Astrocyte of the spinal cord (primary cell): ENCODE measurements at regions not wholly inside any gene's neighbourhood (a gene's known extent, or its start where the extent isn't known, plus 50 kb on each side); places are given as distances from the start of the nearest gene placed in this dataset.
A peak's percentile ranks its signal among the peaks of the same experiment; 100 is the strongest.

Source experiments
- DNase-seq: peaks from one replicate; pipeline ENCODE4 v3.0.0; 2011; ENCODE audit warnings: low read depth, low spot score
- H3K4me3 ChIP-seq: 2 replicates; pipeline ENCODE4 v1.5.1; 2011; ENCODE audit warnings: low read depth, mild to moderate bottlenecking, low read length, moderate library complexity
- in situ Hi-C: cut with HindIII; loops from 2 replicates; pipeline ENCODE4 v1.10.0; 2017; ENCODE audit warnings: low sequenced_read_pairs
- TF ChIP-seq, protein P1 (sequence below): IDR thresholded peaks from 2 replicates; pipeline ENCODE4 v1.5.1; 2012; ENCODE audit warnings: low read depth, mild to moderate bottlenecking, low read length, inconsistent platforms

DNA sequence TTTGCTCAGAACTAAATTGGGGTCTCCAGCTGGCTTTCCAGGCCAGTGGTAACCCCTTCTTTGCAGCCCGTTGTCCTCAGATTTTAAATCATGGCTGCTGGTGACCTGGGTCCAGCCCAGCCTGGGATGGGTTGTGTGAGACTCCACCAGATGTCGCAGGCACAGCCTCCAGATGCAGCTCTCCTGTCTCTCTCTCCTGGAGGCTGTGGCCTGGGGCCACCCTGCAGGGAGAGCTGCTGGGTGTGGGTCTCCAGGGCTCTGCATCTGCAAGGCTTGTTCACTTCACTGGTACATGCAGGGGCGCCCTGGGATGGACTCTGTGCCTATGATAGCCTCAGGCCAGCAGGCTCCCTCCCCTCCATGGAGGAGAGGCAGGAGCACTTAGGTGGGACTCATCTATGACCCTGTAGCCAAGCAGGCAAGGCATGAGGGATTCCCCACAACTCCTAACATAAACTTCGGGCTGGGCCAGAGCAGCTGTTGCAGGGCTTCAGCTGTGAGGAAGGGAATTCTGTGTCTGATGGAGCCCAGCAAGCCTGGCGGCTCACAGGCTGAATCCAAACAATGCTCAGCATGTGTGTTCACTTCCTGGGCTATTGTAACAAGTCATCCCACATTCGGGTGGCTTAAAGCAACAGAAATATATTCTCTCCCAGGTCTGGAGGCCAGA, 94.7 kb upstream of the NXT1 start:
- H3K4me3 ChIP-seq, result no peak overlapping the region
- peak; percentile 67 for DNase-seq
- TF ChIP-seq, protein P1, sequence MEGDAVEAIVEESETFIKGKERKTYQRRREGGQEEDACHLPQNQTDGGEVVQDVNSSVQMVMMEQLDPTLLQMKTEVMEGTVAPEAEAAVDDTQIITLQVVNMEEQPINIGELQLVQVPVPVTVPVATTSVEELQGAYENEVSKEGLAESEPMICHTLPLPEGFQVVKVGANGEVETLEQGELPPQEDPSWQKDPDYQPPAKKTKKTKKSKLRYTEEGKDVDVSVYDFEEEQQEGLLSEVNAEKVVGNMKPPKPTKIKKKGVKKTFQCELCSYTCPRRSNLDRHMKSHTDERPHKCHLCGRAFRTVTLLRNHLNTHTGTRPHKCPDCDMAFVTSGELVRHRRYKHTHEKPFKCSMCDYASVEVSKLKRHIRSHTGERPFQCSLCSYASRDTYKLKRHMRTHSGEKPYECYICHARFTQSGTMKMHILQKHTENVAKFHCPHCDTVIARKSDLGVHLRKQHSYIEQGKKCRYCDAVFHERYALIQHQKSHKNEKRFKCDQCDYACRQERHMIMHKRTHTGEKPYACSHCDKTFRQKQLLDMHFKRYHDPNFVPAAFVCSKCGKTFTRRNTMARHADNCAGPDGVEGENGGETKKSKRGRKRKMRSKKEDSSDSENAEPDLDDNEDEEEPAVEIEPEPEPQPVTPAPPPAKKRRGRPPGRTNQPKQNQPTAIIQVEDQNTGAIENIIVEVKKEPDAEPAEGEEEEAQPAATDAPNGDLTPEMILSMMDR, result no peak
- in situ Hi-C loops, result no loop called here

DNA sequence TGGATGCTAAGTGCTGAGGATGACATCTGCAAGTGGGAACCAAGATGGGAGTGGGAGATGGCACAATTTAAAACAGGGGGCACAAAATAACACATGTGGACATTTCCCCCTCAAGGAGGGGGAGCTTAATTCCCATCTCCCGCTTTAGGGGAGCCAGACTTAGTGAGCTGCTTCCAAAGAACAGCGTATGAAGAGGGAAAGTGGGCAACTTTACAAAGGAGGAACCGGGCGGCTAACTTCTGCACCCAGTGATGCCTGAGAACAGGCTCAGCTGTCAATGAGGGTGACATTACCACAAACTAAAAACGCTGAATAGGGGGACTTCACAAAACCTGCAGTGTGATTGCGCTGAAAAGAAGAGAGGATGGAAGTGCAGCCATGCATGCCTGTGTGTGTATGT, 95.5 kb upstream of the NXT1 start:
- in situ Hi-C loops, result no loop called here
- TF ChIP-seq, protein P1, result no peak
- no peak for DNase-seq
- H3K4me3 ChIP-seq, result no peak overlapping the region

DNA sequence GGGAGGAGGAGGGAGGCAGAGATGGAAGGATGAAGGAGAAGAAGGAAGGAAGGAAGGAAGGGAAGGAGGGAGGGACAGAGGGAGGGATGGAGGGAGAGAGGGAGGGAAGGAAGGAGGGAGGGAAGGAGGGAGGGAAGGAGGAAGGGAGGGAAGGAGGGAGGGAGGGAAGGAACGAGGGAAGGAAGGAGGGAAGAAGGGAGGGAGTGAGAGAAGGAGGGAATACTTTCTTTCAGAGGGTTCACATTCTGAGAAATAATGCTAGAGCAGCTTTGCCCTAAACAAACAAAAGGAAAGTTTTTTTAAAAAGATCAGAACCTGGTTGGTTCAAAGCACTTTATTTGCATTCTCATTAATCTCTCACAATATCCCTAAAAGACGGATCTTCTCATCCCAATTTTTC, 96.1 kb upstream of the NXT1 start:
- no peak overlapping the region for H3K4me3 ChIP-seq
- TF ChIP-seq, protein P1, result no peak
- in situ Hi-C loops, result no loop called here
- no peak for DNase-seq

DNA sequence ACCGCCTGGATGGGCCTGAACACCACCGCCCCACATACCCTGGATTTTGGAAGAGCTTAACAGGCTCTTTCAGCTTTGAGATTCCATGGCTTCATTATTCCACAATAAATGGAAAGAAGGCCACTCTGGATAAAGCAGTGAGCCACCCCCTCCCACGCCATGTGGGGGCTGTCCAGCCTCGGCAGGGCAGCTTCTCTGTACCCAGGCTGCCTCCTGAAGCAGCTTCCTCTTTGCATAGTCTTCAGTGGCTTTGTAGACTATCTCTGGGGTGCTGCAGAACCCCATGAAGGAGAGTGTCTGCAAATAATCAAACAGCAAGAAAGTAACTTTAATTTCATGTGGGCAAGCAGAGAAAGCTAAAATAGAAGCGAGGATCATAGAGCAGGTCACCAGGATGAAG, 96.6 kb upstream of the NXT1 start:
- in situ Hi-C loops, result no loop called here
- no peak for DNase-seq
- TF ChIP-seq, protein P1, result no peak
- H3K4me3 ChIP-seq, result no peak overlapping the region

DNA sequence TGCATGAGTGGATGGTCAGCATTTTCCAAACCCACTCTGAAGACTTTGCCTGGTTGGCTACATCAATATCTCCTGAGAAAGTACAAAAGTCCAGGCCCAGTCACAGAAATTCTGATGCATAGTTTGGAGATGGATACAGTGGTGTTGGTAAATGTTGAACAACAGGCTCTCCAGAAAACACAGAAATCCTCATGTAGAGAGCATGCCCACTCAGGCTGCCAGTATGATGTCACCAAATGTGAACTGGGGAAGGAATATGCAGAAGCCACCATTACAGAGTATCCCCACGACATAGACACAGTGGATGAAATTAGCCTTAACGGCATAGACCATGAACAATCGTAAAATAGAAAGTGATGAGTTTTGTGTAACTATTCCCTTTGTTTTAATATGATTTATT, 97.1 kb upstream of the NXT1 start:
- in situ Hi-C loops, result no loop called here
- H3K4me3 ChIP-seq, result no peak overlapping the region
- TF ChIP-seq, protein P1, result no peak
- no peak for DNase-seq

DNA sequence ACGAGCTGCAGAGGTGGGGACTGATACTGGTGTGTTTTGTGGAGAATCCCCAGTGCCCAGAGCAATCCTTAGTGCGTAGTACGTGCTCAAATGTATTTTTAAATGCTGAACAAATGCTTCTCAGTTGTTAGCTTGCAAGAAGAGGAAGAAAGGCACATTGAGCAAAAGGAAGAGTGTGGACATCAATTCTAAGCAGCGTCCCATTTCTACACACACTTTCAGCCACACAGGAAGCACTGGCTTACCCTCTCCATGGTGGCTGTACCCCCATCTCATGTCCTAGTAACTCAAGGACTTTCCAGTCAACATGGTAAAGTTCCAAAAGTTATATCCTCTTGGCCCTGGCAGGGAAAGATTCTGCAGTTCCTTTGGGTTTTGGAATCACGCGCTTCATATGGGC, 98.8 kb upstream of the NXT1 start:
- no peak for DNase-seq
- TF ChIP-seq, protein P1, result no peak
- H3K4me3 ChIP-seq, result no peak overlapping the region
- in situ Hi-C loops, result no loop called here
